KMS-11 (cell line): ENCODE measurements at regions not wholly inside any gene's neighbourhood (a gene's known extent, or its start where the extent isn't known, plus 50 kb on each side); places are given as distances from the start of the nearest gene placed in this dataset.

Experiments
- H2AFZ ChIP-seq: fragments of 200-600 bp; sonication (generic); 2 replicates; pipeline ENCODE4 v1.6.1; 2016; ENCODE audit warnings: antibody characterized with exemption, mixed run types, low read depth
- H3K27ac ChIP-seq: fragments of 200-600 bp; sonication (generic); 2 replicates; pipeline ENCODE4 v1.6.1; 2016; ENCODE audit warnings: mild to moderate bottlenecking, mixed run types
- H3K27me3 ChIP-seq: fragments of 200-600 bp; sonication (generic); 2 replicates; pipeline ENCODE4 v1.6.1; 2017; ENCODE audit warnings: mild to moderate bottlenecking, low read depth, mixed run types, moderate library complexity; ENCODE audit not compliant: insufficient read depth
- H3K36me3 ChIP-seq: fragments of 200-600 bp; sonication (generic); 2 replicates; pipeline ENCODE4 v1.6.1; 2017; ENCODE audit warnings: mild to moderate bottlenecking, mixed run types; ENCODE audit not compliant: insufficient read depth
- H3K4me1 ChIP-seq: fragments of 200-600 bp; sonication (generic); 2 replicates; pipeline ENCODE4 v1.6.1; 2016; ENCODE audit warnings: mild to moderate bottlenecking, low read depth, mixed run types; ENCODE audit not compliant: poor library complexity, severe bottlenecking
- H3K4me2 ChIP-seq: fragments of 200-600 bp; sonication (generic); 2 replicates; pipeline ENCODE4 v1.7.0; 2016; ENCODE audit warnings: mild to moderate bottlenecking, mixed run types
- H3K4me3 ChIP-seq: fragments of 200-600 bp; sonication (generic); IDR thresholded peaks from 2 replicates; pipeline ENCODE4 v1.6.1; 2017; ENCODE audit warnings: low read depth, low read length, mixed read lengths; ENCODE audit not compliant: insufficient read depth
- H3K79me2 ChIP-seq: fragments of 200-600 bp; sonication (generic); 2 replicates; pipeline ENCODE4 v1.6.1; 2016; ENCODE audit warnings: low read depth, mixed run types; ENCODE audit not compliant: insufficient read depth
- H3K9ac ChIP-seq: fragments of 200-600 bp; sonication (generic); 2 replicates; pipeline ENCODE4 v1.6.1; 2016; ENCODE audit warnings: mild to moderate bottlenecking, mixed run types
- H4K20me1 ChIP-seq: fragments of 200-600 bp; sonication (generic); 2 replicates; pipeline ENCODE4 v1.6.1; 2016; ENCODE audit warnings: mild to moderate bottlenecking, mixed run types; ENCODE audit not compliant: insufficient read depth
- TF ChIP-seq, protein P1 (sequence below): fragments of 200-600 bp; sonication (generic); conservative IDR thresholded peaks from 2 replicates; pipeline ENCODE4 v1.6.1; 2017; ENCODE audit warnings: low read depth, mild to moderate bottlenecking, antibody characterized with exemption, low read length, moderate library complexity, mixed read lengths

DNA sequence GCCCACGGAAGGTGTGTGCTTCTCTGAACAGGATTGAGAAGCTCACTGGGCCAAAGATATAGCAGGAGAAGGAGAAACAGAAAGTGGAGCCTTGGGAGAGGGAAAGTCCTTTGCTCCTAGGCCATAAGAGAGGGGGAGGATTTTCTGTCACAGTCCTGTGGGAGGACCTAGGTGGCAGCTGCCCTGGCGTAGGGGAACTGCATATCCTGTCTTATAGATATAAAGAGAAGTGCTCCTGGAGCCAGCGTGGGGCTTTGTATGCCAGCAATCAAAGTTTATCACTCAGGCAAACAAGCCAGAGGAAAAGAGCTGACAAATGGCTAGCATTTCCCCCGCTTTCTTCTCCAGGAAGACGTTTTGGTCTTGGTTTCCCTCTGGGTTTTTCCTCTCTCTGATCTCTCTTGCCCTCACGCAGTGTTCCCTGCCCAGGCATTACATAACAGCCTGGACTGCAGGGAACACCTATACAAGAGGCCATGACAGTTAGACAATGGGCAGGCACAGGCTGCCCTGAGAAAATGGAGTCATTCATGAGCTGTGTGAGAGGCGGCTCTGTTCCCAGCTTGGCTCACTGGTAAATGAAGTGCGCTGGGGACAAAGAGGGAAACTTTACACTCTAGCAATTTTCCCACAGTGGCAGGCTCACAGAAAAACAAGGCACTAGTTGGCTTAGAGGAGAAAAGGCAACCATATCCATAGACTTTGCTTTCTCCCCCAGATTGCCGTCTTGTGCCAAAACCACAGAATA lies 52.5 kb upstream of the ZNF648 start:
- TF ChIP-seq, protein P1, sequence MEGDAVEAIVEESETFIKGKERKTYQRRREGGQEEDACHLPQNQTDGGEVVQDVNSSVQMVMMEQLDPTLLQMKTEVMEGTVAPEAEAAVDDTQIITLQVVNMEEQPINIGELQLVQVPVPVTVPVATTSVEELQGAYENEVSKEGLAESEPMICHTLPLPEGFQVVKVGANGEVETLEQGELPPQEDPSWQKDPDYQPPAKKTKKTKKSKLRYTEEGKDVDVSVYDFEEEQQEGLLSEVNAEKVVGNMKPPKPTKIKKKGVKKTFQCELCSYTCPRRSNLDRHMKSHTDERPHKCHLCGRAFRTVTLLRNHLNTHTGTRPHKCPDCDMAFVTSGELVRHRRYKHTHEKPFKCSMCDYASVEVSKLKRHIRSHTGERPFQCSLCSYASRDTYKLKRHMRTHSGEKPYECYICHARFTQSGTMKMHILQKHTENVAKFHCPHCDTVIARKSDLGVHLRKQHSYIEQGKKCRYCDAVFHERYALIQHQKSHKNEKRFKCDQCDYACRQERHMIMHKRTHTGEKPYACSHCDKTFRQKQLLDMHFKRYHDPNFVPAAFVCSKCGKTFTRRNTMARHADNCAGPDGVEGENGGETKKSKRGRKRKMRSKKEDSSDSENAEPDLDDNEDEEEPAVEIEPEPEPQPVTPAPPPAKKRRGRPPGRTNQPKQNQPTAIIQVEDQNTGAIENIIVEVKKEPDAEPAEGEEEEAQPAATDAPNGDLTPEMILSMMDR = no peak
- Histone ChIP-seq H3K4me2 (no peak overlapping the region), H3K4me3 (no peak overlapping the region), H3K27ac (no peak overlapping the region), H3K79me2 (no peaks in the 10 kb centered on the region), H2AFZ (no peak overlapping the region; the same call in 1 of the 2 replicates), H3K27me3 (no peaks in the 10 kb centered on the region), H3K36me3 (no peaks in the 10 kb centered on the region), H4K20me1 (no peaks in the 10 kb centered on the region), H3K4me1 (no peaks in the 10 kb centered on the region), H3K9ac (no peak overlapping the region)

DNA sequence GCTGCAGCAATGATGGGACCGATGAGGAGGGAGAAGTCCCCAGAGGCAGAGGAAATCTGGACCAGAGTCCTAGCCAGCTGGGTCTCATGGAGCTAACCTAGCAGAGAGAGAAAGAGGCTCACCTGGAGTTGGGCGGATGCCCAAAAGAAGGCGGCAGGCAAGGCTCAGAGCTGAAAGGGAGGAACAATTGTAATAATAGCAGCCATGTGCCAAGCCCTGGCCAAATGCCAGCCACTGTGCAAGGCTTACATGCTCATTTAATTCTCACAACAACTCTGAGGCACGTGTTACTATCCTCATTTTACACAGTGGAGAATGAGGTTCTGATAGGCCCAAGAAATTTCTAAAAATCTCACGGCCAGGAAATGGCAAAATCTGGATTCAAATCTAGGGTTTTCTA lies 50.0 kb upstream of the ZNF648 start:
- H3K4me3 ChIP-seq = no peak overlapping the region
- H3K79me2 ChIP-seq = no peaks in the 10 kb centered on the region
- H3K4me1 ChIP-seq = no peaks in the 10 kb centered on the region
- H4K20me1 ChIP-seq = no peaks in the 10 kb centered on the region
- TF ChIP-seq, protein P1 = no peak
- H2AFZ ChIP-seq = no peak overlapping the region
- H3K9ac ChIP-seq = no peak overlapping the region
- no peaks in the 10 kb centered on the region for H3K36me3 ChIP-seq
- H3K27ac ChIP-seq = no peak overlapping the region
- no peaks in the 10 kb centered on the region for H3K27me3 ChIP-seq
- H3K4me2 ChIP-seq = no peak overlapping the region
